Body of pancreas (tissue), 4 donors: ENCODE measurements at regions not wholly inside any gene's neighbourhood (a gene's known extent, or its start where the extent isn't known, plus 50 kb on each side); places are given as distances from the start of the nearest gene placed in this dataset.
A peak's percentile ranks its signal among the peaks of the same experiment; 100 is the strongest.

Experiments used
- ATAC-seq: fragments of 150-250 bp; one replicate; pipeline ENCODE4 v1.9.1; 2016
- DNase-seq, 4 donors: peaks; one replicate each; pipeline ENCODE4 v3.0.0-alpha.2; 2019
- H3K27ac ChIP-seq, 4 donors: fragments of 200-600 bp; sonication (generic); 1 replicate in 3 of 4; 2 replicates in 1 of 4; pipeline versions ENCODE4 v1.5.1 to v1.6.1; 2016 to 2019; ENCODE audit warnings: mild to moderate bottlenecking in 1 of 4, mixed read lengths in 1 of 4, moderate library complexity in 1 of 4
- H3K27me3 ChIP-seq, 2 donors: fragments of 200-600 bp; sonication (generic); one replicate each; pipeline ENCODE4 v1.6.0; 2016; ENCODE audit warnings: mild to moderate bottlenecking in 1 of 2
- H3K36me3 ChIP-seq, 2 donors: fragments of 200-600 bp; sonication (generic); replicated peaks in 1 of 2; 2 replicates each; pipeline ENCODE4 v1.5.1; 2016; ENCODE audit warnings: low read depth in 2 of 2; ENCODE audit not compliant: insufficient read depth in 1 of 2
- H3K4me1 ChIP-seq: fragments of 200-600 bp; sonication (generic); one replicate; pipeline ENCODE4 v1.6.0; 2016
- H3K4me3 ChIP-seq, 2 donors: fragments of 200-600 bp; sonication (generic); 1 replicate in 1 of 2; 2 replicates in 1 of 2; pipeline ENCODE4 v1.5.1; 2016 to 2019
- H3K9me3 ChIP-seq, 3 donors: fragments of 200-600 bp; sonication (generic); 1 replicate in 2 of 3; 2 replicates in 1 of 3; pipeline ENCODE4 v1.5.1; 2016
- CTCF ChIP-seq, 7 experiments: fragments of 450-650 bp in 4 of 7; fragments of 200-600 bp in 3 of 7; sonication (generic) in 3 of 7; IDR thresholded peaks; one replicate each; pipeline ENCODE4 v1.5.1; 2016 to 2019; ENCODE audit warnings: antibody characterized with exemption in 7 of 7
- POLR2A ChIP-seq, 3 donors: fragments of 450-650 bp; IDR thresholded peaks; one replicate each; pipeline ENCODE4 v1.6.1; 2016; ENCODE audit warnings: antibody characterized with exemption in 3 of 3, mild to moderate bottlenecking in 2 of 3
- WGBS, 2 donors: methylation state at CpG; one replicate each; pipeline ENCODE4 v1.1.5; 2017; 5-methylcytosine and 5-hydroxymethylcytosine counted together
- intact Hi-C: fragments of 100-400 bp; cut with DNase I; formaldehyde crosslinking; loops from one replicate; pipeline ENCODE4 v1.15.1; 2023

- Histone ChIP-seq H3K9me3 (no peaks in the 10 kb centered on the region), H3K4me1 (no peaks in the 10 kb centered on the region), H3K4me3 (no peak overlapping the region), H3K27ac (no peak overlapping the region), H3K27me3 (no peaks in the 10 kb centered on the region), H3K36me3 (no peaks in the 10 kb centered on the region)
- peak in 3 of 4 donors; percentile 6 to 13 (median 13) for DNase-seq
- WGBS, 2 donors = 47 to 63% methylated on average over 2 of the region's 2 CpGs
- ATAC-seq = no peak
- intact Hi-C loops = no loop called here
- TF ChIP-seq POLR2A (IDR thresholded peaks at IDR 0.05) = no peak
- no peak for TF ChIP-seq CTCF (IDR thresholded peaks at IDR 0.05)
Measured at GRCh38 chr10:109726473-109726872, 196.8 kb downstream of the XPNPEP1 start.

GRCh38 chr10:109723305-109723704 lies 200.0 kb downstream of the XPNPEP1 start:
- Histone ChIP-seq H3K4me1 (no peaks in the 10 kb centered on the region), H3K27ac (no peak overlapping the region), H3K4me3 (no peak overlapping the region), H3K36me3 (no peaks in the 10 kb centered on the region), H3K9me3 (no peaks in the 10 kb centered on the region), H3K27me3 (no peaks in the 10 kb centered on the region)
- intact Hi-C loops = no loop called here
- DNase-seq = no peak
- TF ChIP-seq CTCF (IDR thresholded peaks at IDR 0.05) (no peak), POLR2A (IDR thresholded peaks at IDR 0.05) (no peak)
- ATAC-seq = no peak
- 52 to 61% methylated on average over 3 of the region's 3 CpGs for WGBS, 2 donors

GRCh38 chr10:109721453-109722064 lies 201.8 kb downstream of the XPNPEP1 start:
- H3K4me1 ChIP-seq = no peaks in the 10 kb centered on the region
- TF ChIP-seq CTCF (IDR thresholded peaks at IDR 0.05) (no peak), POLR2A (IDR thresholded peaks at IDR 0.05) (no peak)
- no peaks in the 10 kb centered on the region for H3K36me3 ChIP-seq
- no peak for DNase-seq
- no peaks in the 10 kb centered on the region for H3K9me3 ChIP-seq
- no peak overlapping the region for H3K4me3 ChIP-seq
- WGBS, 2 donors = 93 to 96% methylated on average over 3 of the region's 3 CpGs
- intact Hi-C loops = no loop called here
- ATAC-seq = no peak
- no peaks in the 10 kb centered on the region for H3K27me3 ChIP-seq
- H3K27ac ChIP-seq = no peak overlapping the region

GRCh38 chr10:109706026-109706560 lies 217.2 kb downstream of the XPNPEP1 start:
- Histone ChIP-seq H3K36me3 (no peaks in the 10 kb centered on the region), H3K4me3 (no peak overlapping the region), H3K27me3 (no peaks in the 10 kb centered on the region), H3K27ac (no peak overlapping the region), H3K9me3 (peaks cover 0 to 8% (median 0%) of the 10 kb centered on the region in 3 donors), H3K4me1 (no peaks in the 10 kb centered on the region)
- TF ChIP-seq CTCF (IDR thresholded peaks at IDR 0.05) (no peak), POLR2A (IDR thresholded peaks at IDR 0.05) (no peak)
- ATAC-seq = no peak
- intact Hi-C loops = no loop called here
- WGBS, 2 donors = 43 to 72% methylated on average over 1 of the region's 1 CpG
- DNase-seq = no peak

- 59 to 69% methylated on average over 5 of the region's 5 CpGs for WGBS, 2 donors
- Histone ChIP-seq H3K9me3 (no peaks in the 10 kb centered on the region), H3K36me3 (no peaks in the 10 kb centered on the region), H3K27me3 (no peaks in the 10 kb centered on the region), H3K27ac (no peak overlapping the region), H3K4me3 (no peak overlapping the region), H3K4me1 (no peaks in the 10 kb centered on the region)
- ATAC-seq (no peak), DNase-seq (no peak)
- intact Hi-C loops = no loop called here
- TF ChIP-seq CTCF (IDR thresholded peaks at IDR 0.05) (no peak), POLR2A (IDR thresholded peaks at IDR 0.05) (no peak)
Measured at GRCh38 chr10:109701633-109702215, 221.6 kb downstream of the XPNPEP1 start.
